CD1c-positive myeloid dendritic cell (primary cell): ENCODE measurements at regions not wholly inside any gene's neighbourhood (a gene's known extent, or its start where the extent isn't known, plus 50 kb on each side); places are given as distances from the start of the nearest gene placed in this dataset.
"Not testable (repeated sequence)": the region's sequence is repeated elsewhere in the genome, so short reads cannot be mapped to it uniquely, and the experiment has no call there.

Experiments used
- DNase-seq: peaks from one replicate; pipeline ENCODE4 v3.0.0-alpha.2; 2016; ENCODE audit errors: extremely low spot score

- DNase-seq = peak; percentile 32
Observed at GRCh38 chr5:50898966-50899365, 232.5 kb downstream of the PARP8 start.

- DNase-seq = no peak
Observed at GRCh38 chr5:50900952-50901510, 234.6 kb downstream of the PARP8 start.

GRCh38 chr5:50903651-50904050 is 237.2 kb downstream of the PARP8 start:
- DNase-seq = no peak

- DNase-seq = no peak
Observed at GRCh38 chr5:50905996-50906570, 239.6 kb downstream of the PARP8 start.

GRCh38 chr5:50920160-50920559 is 253.7 kb downstream of the PARP8 start:
- DNase-seq = not testable (repeated sequence)

- DNase-seq = no peak
Observed at GRCh38 chr5:50921366-50922133, 255.1 kb downstream of the PARP8 start.

- DNase-seq = not testable (repeated sequence)
Observed at GRCh38 chr5:50922134-50922941, 255.9 kb downstream of the PARP8 start.

GRCh38 chr5:50922942-50923767 is 256.7 kb downstream of the PARP8 start:
- DNase-seq = no peak

- no peak for DNase-seq
Observed at GRCh38 chr5:50923768-50924494, 257.5 kb downstream of the PARP8 start.

GRCh38 chr5:50927953-50928352 is 261.5 kb downstream of the PARP8 start:
- no peak for DNase-seq

- DNase-seq = no peak
Observed at GRCh38 chr5:50929174-50929573, 262.7 kb downstream of the PARP8 start.

- no peak for DNase-seq
Observed at GRCh38 chr5:50934343-50934742, 267.9 kb downstream of the PARP8 start.

- no peak for DNase-seq
Observed at GRCh38 chr5:50945139-50945538, 278.7 kb downstream of the PARP8 start.

GRCh38 chr5:50947906-50948683 is 281.7 kb downstream of the PARP8 start:
- no peak for DNase-seq

GRCh38 chr5:50953290-50953689 is 286.9 kb downstream of the PARP8 start:
- no peak for DNase-seq

GRCh38 chr5:50958852-50959457 is 292.5 kb downstream of the PARP8 start:
- peak; percentile 32 for DNase-seq

- DNase-seq = peak; percentile 72
Observed at GRCh38 chr5:50962934-50963872, 296.8 kb downstream of the PARP8 start.

GRCh38 chr5:50963971-50964745 is 297.7 kb downstream of the PARP8 start:
- no peak for DNase-seq
